Activated CD8-positive, alpha-beta T cell treated with anti-CD3 and anti-CD28 coated beads for 36 hours (primary cell): ENCODE measurements at regions not wholly inside any gene's neighbourhood (a gene's known extent, or its start where the extent isn't known, plus 50 kb on each side); places are given as distances from the start of the nearest gene placed in this dataset.
A peak's percentile ranks its signal among the peaks of the same experiment; 100 is the strongest.

Experiments used
- ATAC-seq: fragments of 200-7000 bp; cut with Tn5 transposase; one replicate; pipeline ENCODE4 v1.10.0; 2021; ENCODE audit warnings: mild to moderate bottlenecking, moderate library complexity
- CTCF ChIA-PET: fragments of 350-600 bp; sonication (Branson Sonifier 250); formaldehyde crosslinking; loops from one replicate; lab custom pipeline; 2021; ENCODE audit warnings: antibody characterized with exemption; lab: Charles Lee
- POLR2A ChIA-PET: fragments of 350-600 bp; sonication (Branson Sonifier 250); formaldehyde crosslinking; loops from one replicate; lab custom pipeline; 2021; ENCODE audit warnings: antibody characterized with exemption; lab: Charles Lee
- DNase-seq: peaks from one replicate; pipeline ENCODE4 v3.0.0-alpha.2; 2020
- H3K27ac Mint-ChIP-seq: one replicate; pipeline ENCODE4 v1.8.0; 2021; ENCODE audit warnings: mild to moderate bottlenecking, mixed read lengths
- H3K27me3 Mint-ChIP-seq: one replicate; pipeline ENCODE4 v1.8.0; 2021; ENCODE audit warnings: mixed read lengths
- H3K36me3 Mint-ChIP-seq: one replicate; pipeline ENCODE4 v1.8.0; 2021; ENCODE audit warnings: low read depth, mixed read lengths
- H3K4me1 Mint-ChIP-seq: one replicate; pipeline ENCODE4 v1.8.0; 2021; ENCODE audit warnings: low read depth, mixed read lengths
- H3K4me3 Mint-ChIP-seq: one replicate; pipeline ENCODE4 v1.8.0; 2021; ENCODE audit warnings: mild to moderate bottlenecking, moderate library complexity, mixed read lengths
- H3K9me3 Mint-ChIP-seq: one replicate; pipeline ENCODE4 v1.8.0; 2021; ENCODE audit warnings: mixed read lengths
- CTCF ChIP-seq: fragments of 200-600 bp; IDR thresholded peaks from one replicate; pipeline ENCODE4 v1.8.0; 2022; ENCODE audit warnings: antibody characterized with exemption, mild to moderate bottlenecking
- intact Hi-C: fragments of 100-400 bp; cut with micrococcal nuclease; formaldehyde crosslinking; loops from one replicate; pipeline ENCODE4 v1.10.0; 2022

GRCh38 chr22:49603016-49603415, 224.7 kb downstream of the BRD1 start:
- H3K9me3 Mint-ChIP-seq = peaks cover 12% of the 10 kb centered on the region
- CTCF ChIA-PET = no interaction called here
- H3K4me1 Mint-ChIP-seq = peaks cover 9% of the 10 kb centered on the region
- TF ChIP-seq CTCF = no peak
- no peaks in the 10 kb centered on the region for H3K27me3 Mint-ChIP-seq
- POLR2A ChIA-PET = no interaction called here
- peaks cover 17% of the 10 kb centered on the region for H3K36me3 Mint-ChIP-seq
- intact Hi-C loops = no loop called here
- H3K4me3 Mint-ChIP-seq = no peak overlapping the region
- ATAC-seq = no peak
- no peak for DNase-seq
- H3K27ac Mint-ChIP-seq = no peak overlapping the region

GRCh38 chr22:49602481-49602880, 225.2 kb downstream of the BRD1 start:
- intact Hi-C loops = no loop called here
- Mint-ChIP-seq H3K4me3 (no peak overlapping the region), H3K36me3 (peaks cover 17% of the 10 kb centered on the region), H3K27ac (no peak overlapping the region), H3K9me3 (peaks cover 12% of the 10 kb centered on the region), H3K27me3 (no peaks in the 10 kb centered on the region), H3K4me1 (peaks cover 9% of the 10 kb centered on the region)
- TF ChIP-seq CTCF = no peak
- no peak for ATAC-seq
- ChIA-PET POLR2A (no interaction called here), CTCF (no interaction called here)
- DNase-seq = no peak

DNA sequence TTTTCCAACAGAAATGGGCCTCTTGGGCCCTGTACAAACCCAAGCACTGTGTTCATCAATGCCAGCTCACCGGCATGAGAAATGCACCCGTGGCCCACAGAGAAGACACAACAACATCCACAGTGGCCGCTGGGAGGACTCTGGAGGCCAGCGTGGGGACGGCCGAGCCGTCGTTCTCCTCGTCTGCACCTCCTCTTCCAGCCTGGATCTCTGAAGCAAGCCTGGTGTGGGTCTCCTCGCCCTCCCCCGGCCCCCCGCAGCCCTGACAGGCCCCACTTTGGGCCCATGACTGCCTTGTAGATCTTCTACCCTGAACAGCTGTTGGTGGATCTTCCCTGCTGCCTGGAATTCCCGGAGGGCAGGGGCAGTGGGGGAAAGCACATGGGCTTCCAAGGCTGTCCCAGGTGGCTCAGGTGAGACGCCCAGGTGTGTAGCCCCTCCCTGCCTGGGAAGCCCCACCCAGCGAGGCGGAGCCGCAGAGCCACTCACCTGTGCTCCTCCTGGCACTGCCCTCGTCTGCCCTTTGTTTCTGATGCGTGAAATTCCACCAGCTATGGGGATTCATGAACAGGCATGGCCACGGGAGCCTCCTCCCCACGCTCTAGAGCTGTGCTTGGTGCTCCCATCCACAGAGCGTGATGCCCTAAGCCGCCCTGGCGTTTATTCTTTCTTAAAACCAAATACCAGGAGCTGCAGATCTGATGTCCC, 225.9 kb downstream of the BRD1 start:
- Mint-ChIP-seq H3K27me3 (no peaks in the 10 kb centered on the region), H3K27ac (no peak overlapping the region), H3K4me3 (no peak overlapping the region), H3K4me1 (peaks cover 9% of the 10 kb centered on the region), H3K9me3 (peaks cover 12% of the 10 kb centered on the region), H3K36me3 (peaks cover 16% of the 10 kb centered on the region)
- no peak for TF ChIP-seq CTCF
- POLR2A ChIA-PET = no interaction called here
- CTCF ChIA-PET = interaction anchor here (0.7 kb wide), 1 partner anchor 100 kb away, joined by 3 read pairs; no protein-coding TSS in a partner anchor
- DNase-seq = no peak
- intact Hi-C loops = no loop called here
- no peak for ATAC-seq

- peaks cover 16% of the 10 kb centered on the region for H3K36me3 Mint-ChIP-seq
- peaks cover 9% of the 10 kb centered on the region for H3K4me1 Mint-ChIP-seq
- H3K4me3 Mint-ChIP-seq = no peak overlapping the region
- CTCF ChIA-PET = interaction anchor here (0.7 kb wide), 1 partner anchor 101 kb away, joined by 3 read pairs; no protein-coding TSS in a partner anchor
- ATAC-seq (peak; percentile 74), DNase-seq (peak; percentile 11)
- no peak for TF ChIP-seq CTCF
- H3K9me3 Mint-ChIP-seq = peaks cover 12% of the 10 kb centered on the region
- no peak overlapping the region for H3K27ac Mint-ChIP-seq
- H3K27me3 Mint-ChIP-seq = no peaks in the 10 kb centered on the region
- intact Hi-C loops = no loop called here
- POLR2A ChIA-PET = no interaction called here
Observed at GRCh38 chr22:49600891-49601431, 226.7 kb downstream of the BRD1 start.

GRCh38 chr22:49600468-49600867, 227.2 kb downstream of the BRD1 start:
- ChIA-PET CTCF (no interaction called here), POLR2A (no interaction called here)
- Mint-ChIP-seq H3K9me3 (peaks cover 12% of the 10 kb centered on the region), H3K27me3 (no peaks in the 10 kb centered on the region), H3K27ac (no peak overlapping the region), H3K4me1 (peaks cover 9% of the 10 kb centered on the region), H3K4me3 (no peak overlapping the region), H3K36me3 (peaks cover 16% of the 10 kb centered on the region)
- no peak for TF ChIP-seq CTCF
- no peak for DNase-seq
- ATAC-seq = no peak
- intact Hi-C loops = no loop called here
